Iris pigment epithelial cell (primary cell): ENCODE measurements at regions not wholly inside any gene's neighbourhood (a gene's known extent, or its start where the extent isn't known, plus 50 kb on each side); places are given as distances from the start of the nearest gene placed in this dataset.
"Not testable (repeated sequence)": the region's sequence is repeated elsewhere in the genome, so short reads cannot be mapped to it uniquely, and the experiment has no call there.

Experiments used
- DNase-seq: peaks from one replicate; pipeline ENCODE4 v3.0.0-alpha.2; 2011; ENCODE audit warnings: low read depth

- DNase-seq: no peak
These were observed 141.1 kb upstream of the PRSS16 start for GRCh38 chr6:27106382-27106781.

GRCh38 chr6:27111743-27112142 is 135.8 kb upstream of the PRSS16 start:
- no peak for DNase-seq

- no peak for DNase-seq
These were observed 134.5 kb upstream of the PRSS16 start for GRCh38 chr6:27112974-27113373.

- no peak for DNase-seq
These were observed 128.2 kb upstream of the PRSS16 start for GRCh38 chr6:27119329-27119728.

- no peak for DNase-seq
These were observed 127.7 kb upstream of the PRSS16 start for GRCh38 chr6:27119761-27120160.

GRCh38 chr6:27121640-27122039 is 125.9 kb upstream of the PRSS16 start:
- no peak for DNase-seq

GRCh38 chr6:27124252-27124657 is 123.2 kb upstream of the PRSS16 start:
- DNase-seq: no peak

- DNase-seq: no peak
These were observed 121.3 kb upstream of the PRSS16 start for GRCh38 chr6:27126046-27126814.

- DNase-seq: peak; percentile 90
These were observed 120.5 kb upstream of the PRSS16 start for GRCh38 chr6:27126815-27127537.

GRCh38 chr6:27127874-27128273 is 119.6 kb upstream of the PRSS16 start:
- not testable (repeated sequence) for DNase-seq

- no peak for DNase-seq
These were observed 119.0 kb upstream of the PRSS16 start for GRCh38 chr6:27128311-27129094.

GRCh38 chr6:27129095-27129815 is 118.2 kb upstream of the PRSS16 start:
- peak; percentile 26 for DNase-seq

- no peak for DNase-seq
These were observed 117.6 kb upstream of the PRSS16 start for GRCh38 chr6:27129917-27130316.

GRCh38 chr6:27130668-27131428 is 116.7 kb upstream of the PRSS16 start:
- no peak for DNase-seq

GRCh38 chr6:27132282-27132531 is 115.3 kb upstream of the PRSS16 start:
- not testable (repeated sequence) for DNase-seq

- peak; percentile 100 for DNase-seq
These were observed 114.8 kb upstream of the PRSS16 start for GRCh38 chr6:27132532-27133280.

GRCh38 chr6:27133281-27134227 is 113.9 kb upstream of the PRSS16 start:
- DNase-seq: peak; percentile 84

GRCh38 chr6:27135087-27135657 is 112.3 kb upstream of the PRSS16 start:
- no peak for DNase-seq

- DNase-seq: no peak
These were observed 111.3 kb upstream of the PRSS16 start for GRCh38 chr6:27136077-27136644.
